GM12873 (cell line): ENCODE measurements at regions not wholly inside any gene's neighbourhood (a gene's known extent, or its start where the extent isn't known, plus 50 kb on each side); places are given as distances from the start of the nearest gene placed in this dataset.

Source experiments
- TF ChIP-seq, protein P1 (sequence below): IDR thresholded peaks from 2 replicates; pipeline ENCODE4 v1.5.1; 2012; ENCODE audit warnings: low read depth, mild to moderate bottlenecking, moderate library complexity, low read length, control low read depth; ENCODE audit not compliant: insufficient read depth; ENCODE audit errors: missing control alignments

DNA sequence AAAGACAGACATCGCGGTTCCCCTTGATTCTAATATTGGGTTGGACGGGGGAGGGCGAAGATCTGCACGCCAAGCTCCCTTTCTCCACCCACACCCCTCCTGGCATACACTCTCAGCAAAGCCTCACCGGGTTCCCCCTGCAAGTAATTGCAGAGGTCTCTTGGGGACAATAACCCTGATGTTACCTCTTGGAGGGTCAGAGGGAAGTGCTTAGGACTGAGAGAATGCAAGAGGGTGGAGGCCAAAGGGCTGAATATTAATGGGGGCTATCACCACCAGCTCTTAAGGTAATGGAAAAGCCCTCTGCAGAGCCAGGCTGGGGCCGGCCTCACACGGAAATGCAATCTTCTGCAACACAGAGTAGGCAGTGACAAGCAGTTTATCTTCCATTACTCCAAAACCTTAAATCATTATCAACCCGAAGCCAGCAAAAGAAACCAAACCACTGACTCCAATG is 344.1 kb upstream of the GATB start:
- TF ChIP-seq, protein P1, sequence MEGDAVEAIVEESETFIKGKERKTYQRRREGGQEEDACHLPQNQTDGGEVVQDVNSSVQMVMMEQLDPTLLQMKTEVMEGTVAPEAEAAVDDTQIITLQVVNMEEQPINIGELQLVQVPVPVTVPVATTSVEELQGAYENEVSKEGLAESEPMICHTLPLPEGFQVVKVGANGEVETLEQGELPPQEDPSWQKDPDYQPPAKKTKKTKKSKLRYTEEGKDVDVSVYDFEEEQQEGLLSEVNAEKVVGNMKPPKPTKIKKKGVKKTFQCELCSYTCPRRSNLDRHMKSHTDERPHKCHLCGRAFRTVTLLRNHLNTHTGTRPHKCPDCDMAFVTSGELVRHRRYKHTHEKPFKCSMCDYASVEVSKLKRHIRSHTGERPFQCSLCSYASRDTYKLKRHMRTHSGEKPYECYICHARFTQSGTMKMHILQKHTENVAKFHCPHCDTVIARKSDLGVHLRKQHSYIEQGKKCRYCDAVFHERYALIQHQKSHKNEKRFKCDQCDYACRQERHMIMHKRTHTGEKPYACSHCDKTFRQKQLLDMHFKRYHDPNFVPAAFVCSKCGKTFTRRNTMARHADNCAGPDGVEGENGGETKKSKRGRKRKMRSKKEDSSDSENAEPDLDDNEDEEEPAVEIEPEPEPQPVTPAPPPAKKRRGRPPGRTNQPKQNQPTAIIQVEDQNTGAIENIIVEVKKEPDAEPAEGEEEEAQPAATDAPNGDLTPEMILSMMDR = no peak

DNA sequence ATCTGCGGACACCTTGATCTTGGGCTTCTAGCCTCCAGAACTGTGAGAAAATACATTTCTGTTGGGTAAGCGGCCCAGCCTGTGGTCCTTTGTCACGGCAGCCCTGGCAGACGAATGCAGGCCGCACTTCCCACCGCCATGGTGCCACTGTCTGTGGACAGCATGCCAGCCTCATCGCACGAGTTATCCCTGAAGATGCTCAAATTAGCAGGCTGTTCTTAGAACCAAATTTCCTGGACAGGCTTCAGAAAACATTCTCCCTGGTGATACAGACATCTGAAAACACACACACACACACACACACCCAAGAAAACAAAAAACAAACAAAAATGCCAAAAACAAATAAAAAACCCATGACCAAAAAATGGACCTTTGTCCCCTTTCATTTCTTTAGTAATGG is 343.5 kb upstream of the GATB start:
- TF ChIP-seq, protein P1 = no peak

DNA sequence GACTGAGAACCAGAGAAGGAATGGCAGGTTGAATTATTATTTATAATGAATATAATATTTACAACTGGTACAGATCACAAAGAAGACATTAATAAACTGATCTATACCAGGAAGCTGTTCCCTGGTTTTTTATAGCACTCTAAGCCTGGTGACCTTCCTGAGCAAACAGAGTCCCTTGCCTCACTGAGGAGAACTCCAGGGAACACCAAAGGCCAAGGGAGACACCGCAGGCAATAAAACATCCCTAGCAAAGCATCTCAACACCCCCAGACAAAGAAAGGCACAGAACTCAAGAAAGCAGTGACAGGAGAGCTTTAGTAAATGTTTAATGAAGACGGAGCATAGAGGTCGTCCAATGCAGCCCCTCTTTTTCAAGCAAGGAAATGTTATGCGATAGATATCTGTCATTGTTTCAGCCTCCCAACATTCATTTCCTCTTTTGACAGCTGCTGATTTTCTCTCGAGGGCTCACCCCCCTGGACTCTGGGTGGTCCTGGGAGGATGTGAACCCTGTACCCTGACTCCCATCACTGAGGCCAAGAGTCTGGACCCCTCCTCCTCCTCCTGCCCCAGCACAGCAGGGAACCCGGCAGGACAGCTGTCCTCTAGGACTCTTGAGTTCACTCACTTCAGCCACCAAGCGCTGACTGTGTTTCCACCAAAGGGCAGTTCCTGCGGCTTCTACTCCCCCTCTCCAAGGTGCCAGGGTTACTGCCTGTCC is 342.5 kb upstream of the GATB start:
- TF ChIP-seq, protein P1 = no peak

DNA sequence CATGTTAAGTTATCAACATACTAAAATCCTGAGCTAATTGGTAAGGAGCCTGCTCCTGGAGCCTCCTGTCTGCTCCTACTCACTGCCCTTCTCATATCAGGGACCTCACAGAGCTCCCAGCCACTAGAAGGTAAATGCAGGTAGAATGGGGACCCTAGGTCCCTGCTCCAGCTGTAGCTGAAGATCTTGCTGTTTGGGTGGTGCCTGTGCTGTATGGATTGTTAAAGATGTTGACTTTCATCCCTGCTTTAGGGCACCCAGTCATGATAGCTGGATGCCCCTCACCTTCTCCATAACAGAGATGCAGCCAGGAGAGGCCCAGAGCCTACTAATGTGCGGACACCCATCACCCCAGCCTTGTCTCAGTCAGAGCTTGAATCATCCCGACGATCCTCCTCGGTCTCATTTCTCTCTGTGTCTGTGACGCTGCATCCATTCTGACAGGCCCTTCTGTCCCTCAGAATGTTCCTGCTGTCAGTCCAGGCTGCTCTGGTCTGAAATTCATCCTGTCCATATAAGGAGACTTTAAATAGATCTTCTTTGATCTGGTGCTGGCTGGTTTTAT is 341.7 kb upstream of the GATB start:
- TF ChIP-seq, protein P1 = no peak

DNA sequence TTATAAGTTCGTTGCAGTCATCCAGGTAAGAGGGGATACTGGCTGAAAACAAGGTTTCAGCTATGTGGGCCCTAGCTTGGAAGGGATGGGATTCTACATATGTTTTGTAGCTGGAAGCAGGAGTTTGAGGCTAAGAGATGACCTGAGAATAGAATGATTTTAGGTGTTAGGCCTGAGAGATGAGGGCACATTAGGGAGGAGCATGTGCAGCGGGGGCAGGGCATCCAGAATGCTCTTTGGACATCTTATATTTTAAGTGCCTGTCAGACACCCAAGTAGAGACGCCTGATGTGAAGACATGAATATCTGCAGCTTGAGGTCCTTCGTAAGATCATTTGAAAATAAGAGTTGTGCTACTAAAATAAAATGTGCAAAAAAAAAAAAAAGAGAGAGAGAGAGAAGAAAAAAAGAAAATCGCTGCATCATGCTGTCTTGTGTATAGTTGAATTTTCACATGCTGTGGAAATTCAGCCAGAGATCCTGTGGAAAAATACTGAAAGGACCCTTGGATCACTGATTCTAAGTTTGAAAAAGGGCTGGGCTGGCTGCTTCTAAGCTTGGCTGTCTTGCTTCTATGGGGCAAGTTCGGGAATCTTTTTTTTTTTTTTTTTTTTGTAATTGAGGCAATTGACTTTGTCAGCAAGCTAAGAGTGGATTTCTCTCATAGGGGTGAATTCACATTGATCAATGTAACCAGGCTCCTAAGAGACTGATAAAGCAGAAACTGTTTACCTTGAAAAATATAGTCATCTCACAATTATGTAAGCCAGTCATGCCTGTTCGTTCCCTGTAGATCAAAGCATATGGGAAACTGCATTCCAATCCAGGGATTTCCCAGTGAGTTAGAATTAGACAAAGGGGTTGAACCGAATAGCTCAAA is 341.0 kb upstream of the GATB start:
- TF ChIP-seq, protein P1 = no peak

DNA sequence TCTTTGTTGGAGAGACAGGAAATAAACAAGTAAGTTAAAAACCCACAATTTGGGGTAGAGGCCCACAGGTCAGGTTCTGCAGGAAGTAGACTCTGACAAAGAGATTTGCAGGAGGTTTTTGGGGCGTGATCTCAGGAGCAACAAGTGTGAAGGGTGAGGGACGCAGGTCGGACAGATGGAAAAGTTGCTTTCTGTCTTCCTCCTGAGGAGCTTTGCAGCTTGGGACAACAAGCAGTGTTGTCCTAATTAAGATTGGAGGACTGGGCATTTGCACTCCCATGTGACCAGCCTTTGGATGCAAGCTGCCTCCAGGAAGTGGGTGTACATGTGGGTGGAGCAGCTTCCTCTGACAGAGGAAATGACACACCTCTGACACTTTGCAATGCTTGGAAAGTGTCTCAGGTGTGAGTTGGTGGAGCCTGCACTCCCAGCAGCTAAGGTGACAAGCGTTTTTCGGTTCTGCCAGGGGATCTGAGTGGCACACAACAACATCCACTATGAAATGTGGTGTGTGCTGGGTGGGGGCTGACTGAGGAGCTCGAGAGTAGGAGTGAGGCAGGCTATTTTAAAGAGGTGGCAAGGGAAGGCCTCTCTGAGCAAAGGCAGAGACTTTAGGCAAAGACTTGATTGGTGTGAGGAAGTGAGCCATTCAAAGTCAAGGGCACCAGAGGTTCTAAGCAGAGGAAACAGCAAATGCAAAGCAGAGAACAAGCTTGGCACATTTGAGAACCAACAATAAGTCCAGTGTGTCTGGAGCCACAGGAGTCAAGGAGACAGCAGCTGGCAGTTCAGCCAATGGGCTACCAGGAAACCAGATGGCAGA is 339.8 kb upstream of the GATB start:
- TF ChIP-seq, protein P1 = no peak
